Panc1 (cell line): ENCODE measurements at regions not wholly inside any gene's neighbourhood (a gene's known extent, or its start where the extent isn't known, plus 50 kb on each side); places are given as distances from the start of the nearest gene placed in this dataset.
A peak's percentile ranks its signal among the peaks of the same experiment; 100 is the strongest.

Experiments used
- ATAC-seq: fragments of 200-7000 bp; cut with Tn5 transposase; 2 replicates; pipeline ENCODE4 v1.9.1; 2020; ENCODE audit warnings: mild to moderate bottlenecking, moderate library complexity
- BruUV-seq: library from RNA; stranded (reverse); fragments of 400-500 nt; replicated peaks from 2 replicates; lab custom pipeline; 2021; lab: Mats Ljungman, UMichigan
- CTCF ChIA-PET: fragments of 300-600 bp; sonication (Branson Sonifier 250); formaldehyde crosslinking; loops from one replicate; lab custom pipeline; 2022; ENCODE audit warnings: antibody characterized with exemption; lab: Charles Lee
- POLR2A ChIA-PET: fragments of 300-600 bp; sonication (Branson Sonifier 250); formaldehyde crosslinking; loops from one replicate; lab custom pipeline; 2022; ENCODE audit warnings: antibody characterized with exemption; lab: Charles Lee
- DNase-seq: peaks from one replicate; pipeline ENCODE4 v3.0.0-alpha.2; 2010; ENCODE audit warnings: low read depth, low spot score
- H3K27ac ChIP-seq: 2 replicates; pipeline ENCODE4 v1.5.1; 2011; ENCODE audit warnings: mild to moderate bottlenecking, low read length, inconsistent platforms
- H3K27me3 ChIP-seq: fragments of 200-500 bp; sonication (Bioruptor generic); 2 replicates; pipeline ENCODE4 v1.6.0; 2014; ENCODE audit warnings: low read length, inconsistent platforms; ENCODE audit not compliant: control insufficient read depth, insufficient read depth
- H3K36me3 ChIP-seq: fragments of 200-500 bp; sonication (Bioruptor generic); 2 replicates; pipeline ENCODE4 v1.5.1; 2014; ENCODE audit warnings: inconsistent platforms, mild to moderate bottlenecking, low read length, moderate library complexity; ENCODE audit not compliant: control insufficient read depth, insufficient read depth
- H3K4me1 ChIP-seq: 2 replicates; pipeline ENCODE4 v1.5.1; 2011; ENCODE audit warnings: inconsistent platforms, mild to moderate bottlenecking, low read length, moderate library complexity; ENCODE audit not compliant: control insufficient read depth, insufficient read depth
- H3K4me3 ChIP-seq, 2 experiments: 2 replicates each; pipeline ENCODE4 v1.5.1; 2011 to 2012; ENCODE audit warnings: low read depth in 2 of 2, low read length in 2 of 2, mild to moderate bottlenecking in 2 of 2, inconsistent platforms in 1 of 2, moderate library complexity in 1 of 2
- H3K9me3 ChIP-seq: fragments of 200-500 bp; sonication (Bioruptor generic); 2 replicates; pipeline ENCODE4 v1.5.1; 2014; ENCODE audit warnings: low read depth, mild to moderate bottlenecking, inconsistent platforms, low read length, moderate library complexity; ENCODE audit not compliant: control insufficient read depth, insufficient read depth
- POLR2AphosphoS5 ChIP-seq: IDR thresholded peaks from 2 replicates; pipeline ENCODE4 v1.6.1; 2012; ENCODE audit warnings: mild to moderate bottlenecking, low read depth, low read length, moderate library complexity
- REST ChIP-seq, 2 experiments: IDR thresholded peaks; 2 replicates each; pipeline ENCODE4 v1.6.1; 2011 to 2012; ENCODE audit warnings: low read depth in 2 of 2, control low read depth in 1 of 2, low read length in 1 of 2, mild to moderate bottlenecking in 1 of 2, moderate library complexity in 1 of 2; ENCODE audit not compliant: insufficient read depth in 1 of 2
- SIN3A ChIP-seq: IDR thresholded peaks from 2 replicates; pipeline ENCODE4 v1.6.1; 2012; ENCODE audit warnings: low read depth, mild to moderate bottlenecking, low read length, moderate library complexity, borderline replicate concordance; ENCODE audit not compliant: insufficient read depth
- TCF7L2 ChIP-seq: IDR thresholded peaks from 2 replicates; pipeline ENCODE4 v1.6.1; 2011; ENCODE audit warnings: mild to moderate bottlenecking, low read depth, low read length, inconsistent platforms
- in situ Hi-C: cut with HindIII; loops from 2 replicates; pipeline ENCODE4 v1.10.0; 2016; ENCODE audit warnings: low sequenced_read_pairs, low pct_unique_long_range_greater_than_20kb
- intact Hi-C: fragments of 100-400 bp; cut with micrococcal nuclease; formaldehyde crosslinking; loops from one replicate; pipeline ENCODE4 v1.10.0; 2022; ENCODE audit not compliant: unreplicated experiment

GRCh38 chr20:53681352-53682212, 87.9 kb upstream of the ZNF217 start:
- POLR2A ChIA-PET, result interaction anchor here (0.6 kb wide), 2 partner anchors 26 to 67 kb away, joined by 3 read pairs; no protein-coding TSS in a partner anchor
- DNase-seq, result no peak

GRCh38 chr20:53679597-53680309, 86.1 kb upstream of the ZNF217 start:
- intact Hi-C loops, result no loop called here
- Histone ChIP-seq H3K27ac (peak overlapping the region; percentile 98), H3K27me3 (no peaks in the 10 kb centered on the region), H3K4me1 (peaks cover 43% of the 10 kb centered on the region), H3K9me3 (no peaks in the 10 kb centered on the region), H3K4me3 (peak overlapping the region in 1 of 2 experiments; percentile 19; a peak in 1 of 4 replicates), H3K36me3 (no peaks in the 10 kb centered on the region)
- ChIA-PET POLR2A (interaction anchor here (0.6 to 1.0 kb wide), 4 partner anchors 11 to 257 kb away, joined by 3 to 14 read pairs (median 4); no protein-coding TSS in a partner anchor), CTCF (interaction anchor here (0.5 to 0.6 kb wide), 2 partner anchors 8 to 18 kb away, joined by 3 to 5 read pairs; no protein-coding TSS in a partner anchor)
- no TSS peak for BruUV-seq
- TF ChIP-seq POLR2AphosphoS5 (no peak), REST (IDR thresholded peaks at IDR 0.05; ENCODE audit: insufficient read depth in 1 of 2, low read depth in 2 of 2, low read length in 1 of 2) (no peak), TCF7L2 (0 out of 2 replicates have a peak, but pooled peaks have one; percentile 4)
- DNase-seq, result no peak
- in situ Hi-C loops, result no loop called here
- ATAC-seq, result peak; percentile 59

More at GRCh38 chr20:53681352-53682212, 87.9 kb upstream of the ZNF217 start:
- in situ Hi-C loops, result no loop called here
- intact Hi-C loops, result no loop called here
- H3K27me3 ChIP-seq, result no peaks in the 10 kb centered on the region
- TF ChIP-seq SIN3A, result no peak
- no TSS peak for BruUV-seq
- no peaks in the 10 kb centered on the region for H3K9me3 ChIP-seq
- no peaks in the 10 kb centered on the region for H3K36me3 ChIP-seq
- CTCF ChIA-PET, result no interaction called here
- H3K4me3 ChIP-seq, result no peak overlapping the region
- H3K4me1 ChIP-seq, result peaks cover 57% of the 10 kb centered on the region
- peak overlapping the region; percentile 98 for H3K27ac ChIP-seq
- no peak for ATAC-seq

- ATAC-seq (no peak; the same call in 1 of the 2 replicates), DNase-seq (no peak)
- CTCF ChIA-PET, result interaction anchor here (0.5 to 0.6 kb wide), 4 partner anchors 9 to 184 kb away, joined by 3 to 10 read pairs (median 4); no protein-coding TSS in a partner anchor
- intact Hi-C loops, result no loop called here
- POLR2A ChIA-PET, result interaction anchor here (0.5 to 1.0 kb wide), 6 partner anchors 9 to 258 kb away, joined by 3 to 14 read pairs (median 4); no protein-coding TSS in a partner anchor
- H3K4me3 ChIP-seq, result peak overlapping the region in 1 of 2 experiments; percentile 26; a peak in 1 of 4 replicates
- in situ Hi-C loops, result no loop called here
- no peaks in the 10 kb centered on the region for H3K36me3 ChIP-seq
- TF ChIP-seq REST (IDR thresholded peaks at IDR 0.05; ENCODE audit: insufficient read depth in 1 of 2, low read depth in 2 of 2, low read length in 1 of 2) (no peak), TCF7L2 (peak; percentile 15; the same call in 1 of the 2 replicates)
- no TSS peak for BruUV-seq
- no peaks in the 10 kb centered on the region for H3K27me3 ChIP-seq
- H3K4me1 ChIP-seq, result peaks cover 42% of the 10 kb centered on the region
- no peaks in the 10 kb centered on the region for H3K9me3 ChIP-seq
- H3K27ac ChIP-seq, result peak overlapping the region; percentile 98
Observed at GRCh38 chr20:53678990-53679596, 85.5 kb upstream of the ZNF217 start.
